Karpas-422 (cell line): ENCODE measurements at regions not wholly inside any gene's neighbourhood (a gene's known extent, or its start where the extent isn't known, plus 50 kb on each side); places are given as distances from the start of the nearest gene placed in this dataset.

Experiments used
- DNase-seq: peaks from one replicate; pipeline ENCODE4 v3.0.0-alpha.2; 2015
- H2AFZ ChIP-seq: fragments of 200-600 bp; sonication (generic); 2 replicates; pipeline ENCODE4 v1.6.1; 2014; ENCODE audit warnings: antibody characterized with exemption, low read length, mixed read lengths
- H3K27ac ChIP-seq: fragments of 200-600 bp; sonication (generic); 2 replicates; pipeline ENCODE4 v1.5.1; 2014; ENCODE audit warnings: mild to moderate bottlenecking, low read length, moderate library complexity
- H3K27me3 ChIP-seq: fragments of 200-600 bp; sonication (generic); 2 replicates; pipeline ENCODE4 v1.6.1; 2014; ENCODE audit warnings: low read length, mixed read lengths
- H3K36me3 ChIP-seq: fragments of 200-600 bp; sonication (generic); 2 replicates; pipeline ENCODE4 v1.6.1; 2014; ENCODE audit warnings: low read length, mixed read lengths; ENCODE audit not compliant: insufficient read depth
- H3K4me1 ChIP-seq: fragments of 200-600 bp; sonication (generic); 2 replicates; pipeline ENCODE4 v1.6.1; 2014; ENCODE audit warnings: mild to moderate bottlenecking, low read length, mixed read lengths
- H3K4me2 ChIP-seq: fragments of 200-600 bp; sonication (generic); 2 replicates; pipeline ENCODE4 v1.6.1; 2014; ENCODE audit warnings: low read length, low read depth, mild to moderate bottlenecking; ENCODE audit not compliant: poor library complexity, severe bottlenecking
- H3K4me3 ChIP-seq: fragments of 200-600 bp; sonication (generic); 2 replicates; pipeline ENCODE4 v1.5.1; 2014; ENCODE audit warnings: mild to moderate bottlenecking, antibody characterized with exemption, low read length, mixed read lengths
- H3K79me2 ChIP-seq: fragments of 200-600 bp; sonication (generic); 2 replicates; pipeline ENCODE4 v1.6.1; 2014; ENCODE audit warnings: mild to moderate bottlenecking, low read length, mixed read lengths
- H3K9ac ChIP-seq: fragments of 200-600 bp; sonication (generic); 2 replicates; pipeline ENCODE4 v1.6.0; 2014; ENCODE audit warnings: low read length
- H3K9me2 ChIP-seq: fragments of 200-600 bp; sonication (generic), shearing (Covaris generic); replicated peaks from 2 replicates; pipeline ENCODE4 v1.6.0; 2014; ENCODE audit warnings: mild to moderate bottlenecking, low read length, moderate library complexity; ENCODE audit not compliant: insufficient read depth
- H3K9me3 ChIP-seq: fragments of 300-700, 200-600 bp; sonication (generic); 2 replicates; pipeline ENCODE4 v1.6.1; 2014; ENCODE audit warnings: low read length, mixed read lengths
- H4K20me1 ChIP-seq: fragments of 200-600 bp; sonication (generic); 2 replicates; pipeline ENCODE4 v1.6.1; 2014; ENCODE audit warnings: mild to moderate bottlenecking, antibody characterized with exemption, low read length, low read depth; ENCODE audit not compliant: insufficient read depth

DNA sequence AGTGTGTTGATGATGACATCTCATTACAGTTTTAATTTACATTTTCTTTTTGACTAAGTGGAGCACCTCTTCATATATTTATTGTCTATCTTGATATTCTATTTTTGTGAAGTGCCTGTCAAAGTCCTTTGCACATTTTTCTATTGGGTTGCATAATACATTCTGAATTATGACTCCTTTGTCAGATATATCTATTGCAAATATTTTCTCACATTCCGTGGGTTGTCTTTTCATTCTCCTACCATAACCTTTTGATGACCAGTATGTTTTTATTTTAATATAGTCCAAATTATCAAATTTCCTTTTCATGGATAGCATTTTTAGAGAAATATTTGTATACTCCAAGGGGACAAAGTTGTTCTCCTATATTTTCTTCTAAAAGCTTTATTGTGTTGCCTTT is 126.4 kb downstream of the PJA1 start:
- DNase-seq, result no peak
- H2AFZ ChIP-seq, result no peak overlapping the region
- no peak overlapping the region for H3K4me3 ChIP-seq
- H3K9me2 ChIP-seq, result no peaks in the 10 kb centered on the region
- H3K9me3 ChIP-seq, result 0 out of 2 replicates have a peak, but pooled peaks cover under 1% of the 10 kb centered on the region
- no peaks in the 10 kb centered on the region for H3K4me1 ChIP-seq
- no peak overlapping the region for H3K9ac ChIP-seq
- H3K27ac ChIP-seq, result no peak overlapping the region
- no peaks in the 10 kb centered on the region for H3K27me3 ChIP-seq
- no peaks in the 10 kb centered on the region for H3K36me3 ChIP-seq
- H4K20me1 ChIP-seq, result no peaks in the 10 kb centered on the region
- H3K4me2 ChIP-seq, result no peak overlapping the region
- no peaks in the 10 kb centered on the region for H3K79me2 ChIP-seq

DNA sequence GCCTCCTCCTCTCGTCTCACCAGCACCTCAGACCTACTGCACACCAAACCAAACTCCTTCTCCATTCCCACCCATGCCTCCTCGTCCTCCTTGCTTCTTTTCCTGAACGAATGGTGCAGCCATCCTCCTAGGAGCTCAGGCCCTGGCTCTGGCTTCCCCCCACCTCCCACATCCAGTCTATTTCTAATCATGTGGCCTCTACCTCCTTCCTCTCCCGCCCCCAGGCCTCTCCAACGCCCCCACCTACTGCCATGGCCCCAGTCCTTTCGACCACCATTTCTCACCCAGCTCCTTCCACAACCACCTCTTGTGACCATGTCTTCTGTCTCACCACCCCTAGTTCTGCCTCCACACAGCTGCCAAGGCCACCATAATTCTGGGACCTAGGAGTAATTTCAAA is 127.1 kb downstream of the PJA1 start:
- Histone ChIP-seq H3K4me2 (no peak overlapping the region), H3K79me2 (no peaks in the 10 kb centered on the region), H4K20me1 (no peaks in the 10 kb centered on the region), H3K27me3 (no peaks in the 10 kb centered on the region), H3K4me1 (no peaks in the 10 kb centered on the region), H3K4me3 (no peak overlapping the region), H3K9me3 (no peaks in the 10 kb centered on the region), H2AFZ (no peak overlapping the region), H3K36me3 (no peaks in the 10 kb centered on the region), H3K27ac (no peak overlapping the region), H3K9ac (no peak overlapping the region), H3K9me2 (no peaks in the 10 kb centered on the region)
- DNase-seq, result no peak

DNA sequence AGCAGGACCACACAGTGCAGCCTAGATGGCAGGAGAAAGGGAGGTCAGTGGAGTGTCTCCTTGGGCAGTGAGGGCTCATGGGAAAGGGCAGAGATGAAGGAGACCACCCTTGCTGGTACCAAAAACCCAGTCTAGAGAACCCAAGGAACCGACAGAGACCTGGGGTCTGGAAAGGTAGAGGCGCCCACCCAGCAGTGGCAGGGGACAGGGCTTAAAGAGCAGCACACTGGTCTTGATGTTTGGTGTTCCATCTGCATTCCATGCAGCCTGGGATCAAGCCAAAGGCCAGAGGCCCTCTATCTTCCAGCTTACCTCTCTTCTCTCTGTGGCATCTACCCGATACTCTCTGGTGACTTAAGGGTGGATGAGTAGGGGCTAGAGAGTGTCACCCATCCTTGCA is 127.5 kb downstream of the PJA1 start:
- Histone ChIP-seq H3K4me1 (no peaks in the 10 kb centered on the region), H3K9me3 (no peaks in the 10 kb centered on the region), H2AFZ (no peak overlapping the region), H3K36me3 (no peaks in the 10 kb centered on the region), H3K27ac (no peak overlapping the region), H3K79me2 (no peaks in the 10 kb centered on the region), H3K4me2 (no peak overlapping the region), H3K9ac (no peak overlapping the region), H3K9me2 (no peaks in the 10 kb centered on the region), H3K27me3 (no peaks in the 10 kb centered on the region), H4K20me1 (no peaks in the 10 kb centered on the region), H3K4me3 (no peak overlapping the region)
- no peak for DNase-seq

DNA sequence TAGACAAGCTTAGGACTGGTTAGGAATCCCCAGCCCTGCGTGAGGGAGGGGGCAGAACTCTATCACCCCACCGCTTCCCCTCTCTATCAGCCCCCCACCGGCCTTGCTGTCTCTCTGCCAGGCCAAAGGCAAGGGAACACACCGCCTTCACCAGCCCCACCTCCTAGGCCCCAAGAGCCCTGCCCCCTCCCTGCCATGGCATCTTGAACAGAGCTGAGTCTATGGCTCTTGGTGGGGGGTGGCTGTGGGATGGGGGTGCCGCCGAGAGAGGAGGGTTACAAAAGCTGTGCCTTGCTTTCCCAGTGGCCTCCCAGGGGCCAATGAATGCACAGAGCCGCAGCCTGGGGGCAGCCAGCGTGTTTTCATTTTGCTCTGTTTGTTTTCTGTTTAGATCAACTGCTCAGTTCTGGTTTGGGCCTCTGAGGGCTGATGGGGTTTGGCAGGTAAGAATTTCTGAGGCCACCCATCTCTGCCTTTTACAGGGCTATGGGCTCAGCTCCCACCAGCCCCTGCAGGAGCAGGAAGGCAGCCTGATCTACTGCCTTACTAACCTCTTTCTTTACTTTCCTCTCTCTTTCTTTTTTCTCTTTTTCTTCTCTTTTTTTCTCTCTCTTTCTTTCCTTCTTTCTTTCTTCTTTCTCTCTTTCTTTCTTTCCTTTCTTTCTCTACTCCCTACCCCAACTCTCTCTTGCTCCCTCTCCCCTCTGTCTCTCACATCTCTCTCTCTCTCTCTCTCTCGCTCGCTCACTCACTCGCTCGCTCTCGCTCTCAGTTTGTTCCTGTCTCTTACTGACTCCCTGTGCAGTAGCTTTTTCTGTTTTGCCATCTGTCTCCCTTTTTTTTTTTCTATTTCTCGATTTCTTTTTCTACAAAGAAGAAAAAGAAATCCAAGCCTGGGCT is 128.3 kb downstream of the PJA1 start:
- no peaks in the 10 kb centered on the region for H3K9me2 ChIP-seq
- H3K4me3 ChIP-seq, result no peak overlapping the region
- H3K4me2 ChIP-seq, result no peak overlapping the region
- no peaks in the 10 kb centered on the region for H3K4me1 ChIP-seq
- no peaks in the 10 kb centered on the region for H3K27me3 ChIP-seq
- H3K9me3 ChIP-seq, result no peaks in the 10 kb centered on the region
- no peak overlapping the region for H2AFZ ChIP-seq
- no peak overlapping the region for H3K9ac ChIP-seq
- H3K27ac ChIP-seq, result no peak overlapping the region
- H3K36me3 ChIP-seq, result no peaks in the 10 kb centered on the region
- H3K79me2 ChIP-seq, result no peaks in the 10 kb centered on the region
- DNase-seq, result no peak
- H4K20me1 ChIP-seq, result no peaks in the 10 kb centered on the region

DNA sequence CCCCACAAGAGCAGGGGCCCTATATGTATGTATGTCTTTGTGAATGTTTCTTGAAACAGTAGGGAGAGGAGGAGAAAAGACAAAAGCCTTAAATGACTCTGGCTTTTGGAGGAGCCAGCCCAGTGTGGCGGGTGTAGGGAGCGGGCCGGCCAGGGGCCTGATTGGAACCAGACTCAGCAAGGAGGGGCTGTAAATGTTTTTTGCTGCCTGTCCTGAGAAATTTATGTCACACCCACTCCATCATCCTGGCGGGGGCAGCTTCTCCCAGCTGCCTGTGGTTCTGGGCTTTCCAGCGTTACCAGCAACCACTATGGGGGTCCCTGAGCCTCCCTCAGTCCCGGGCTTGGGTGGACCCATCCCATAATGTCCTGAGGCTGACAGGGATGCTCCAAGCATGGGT is 130.8 kb downstream of the PJA1 start:
- no peaks in the 10 kb centered on the region for H4K20me1 ChIP-seq
- H3K27ac ChIP-seq, result no peak overlapping the region
- H3K9ac ChIP-seq, result no peak overlapping the region

DNA sequence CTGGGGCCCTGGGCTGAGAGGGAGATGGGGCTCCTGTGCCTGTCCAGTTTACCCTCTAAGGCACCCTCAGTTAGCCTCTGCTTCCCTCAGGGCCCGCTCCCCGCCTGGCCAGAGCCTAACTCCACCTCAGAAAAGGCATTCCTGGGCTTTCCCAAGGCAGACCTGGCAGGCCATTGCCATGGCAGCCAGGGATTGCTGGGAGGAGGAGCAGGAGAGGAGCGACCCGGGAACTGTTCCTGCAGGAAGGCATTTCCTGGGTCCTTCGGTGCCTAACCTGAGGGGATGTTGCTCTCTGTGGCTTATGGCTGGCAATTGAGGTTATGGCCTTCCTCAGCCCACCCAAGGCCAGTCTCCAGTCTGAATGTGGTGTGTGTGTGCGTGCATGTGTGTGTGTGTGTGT is 131.3 kb downstream of the PJA1 start:
- H3K9me3 ChIP-seq, result no peaks in the 10 kb centered on the region
- DNase-seq, result no peak
- no peak overlapping the region for H3K27ac ChIP-seq
- no peaks in the 10 kb centered on the region for H4K20me1 ChIP-seq
- no peaks in the 10 kb centered on the region for H3K79me2 ChIP-seq
- H2AFZ ChIP-seq, result no peak overlapping the region
- no peak overlapping the region for H3K4me2 ChIP-seq
- H3K27me3 ChIP-seq, result no peaks in the 10 kb centered on the region
- H3K9ac ChIP-seq, result no peak overlapping the region
- H3K4me3 ChIP-seq, result no peak overlapping the region
- no peaks in the 10 kb centered on the region for H3K4me1 ChIP-seq
- H3K9me2 ChIP-seq, result no peaks in the 10 kb centered on the region
- no peaks in the 10 kb centered on the region for H3K36me3 ChIP-seq

More for the DNA sequence above, 130.8 kb downstream of the PJA1 start:
- H3K9me2 ChIP-seq, result no peaks in the 10 kb centered on the region
- H3K36me3 ChIP-seq, result no peaks in the 10 kb centered on the region
- H3K9me3 ChIP-seq, result no peaks in the 10 kb centered on the region
- H3K4me3 ChIP-seq, result no peak overlapping the region
- no peak overlapping the region for H3K4me2 ChIP-seq
- H3K79me2 ChIP-seq, result no peaks in the 10 kb centered on the region
- H3K27me3 ChIP-seq, result no peaks in the 10 kb centered on the region
- DNase-seq, result no peak
- no peak overlapping the region for H2AFZ ChIP-seq
- H3K4me1 ChIP-seq, result no peaks in the 10 kb centered on the region

DNA sequence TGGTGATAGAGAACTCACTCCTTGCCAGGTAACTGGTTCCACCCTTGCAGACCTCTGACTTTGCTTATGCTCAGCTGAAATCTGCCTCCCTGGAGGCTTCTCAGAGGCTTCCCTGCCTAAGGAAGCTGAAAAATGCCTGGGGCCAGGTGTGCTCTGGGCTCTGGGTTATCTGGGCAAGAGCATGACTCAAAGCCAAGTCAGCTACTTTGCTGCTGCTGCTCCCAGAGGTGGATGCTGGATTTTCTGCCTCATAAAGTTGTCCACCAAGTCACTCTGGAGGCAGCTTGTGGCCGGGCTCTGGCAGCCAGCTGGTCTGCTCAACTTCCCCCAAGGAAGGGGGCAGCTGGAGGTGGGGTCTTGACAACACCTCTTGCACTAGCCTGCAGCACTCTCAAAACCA is 132.7 kb downstream of the PJA1 start:
- Histone ChIP-seq H3K9me3 (no peaks in the 10 kb centered on the region), H3K4me1 (no peaks in the 10 kb centered on the region), H3K4me3 (no peak overlapping the region), H3K36me3 (no peaks in the 10 kb centered on the region), H3K27ac (no peak overlapping the region), H3K9me2 (no peaks in the 10 kb centered on the region), H3K4me2 (no peak overlapping the region), H2AFZ (no peak overlapping the region), H3K27me3 (no peaks in the 10 kb centered on the region), H3K9ac (no peak overlapping the region), H3K79me2 (no peaks in the 10 kb centered on the region), H4K20me1 (no peaks in the 10 kb centered on the region)
- DNase-seq, result no peak

DNA sequence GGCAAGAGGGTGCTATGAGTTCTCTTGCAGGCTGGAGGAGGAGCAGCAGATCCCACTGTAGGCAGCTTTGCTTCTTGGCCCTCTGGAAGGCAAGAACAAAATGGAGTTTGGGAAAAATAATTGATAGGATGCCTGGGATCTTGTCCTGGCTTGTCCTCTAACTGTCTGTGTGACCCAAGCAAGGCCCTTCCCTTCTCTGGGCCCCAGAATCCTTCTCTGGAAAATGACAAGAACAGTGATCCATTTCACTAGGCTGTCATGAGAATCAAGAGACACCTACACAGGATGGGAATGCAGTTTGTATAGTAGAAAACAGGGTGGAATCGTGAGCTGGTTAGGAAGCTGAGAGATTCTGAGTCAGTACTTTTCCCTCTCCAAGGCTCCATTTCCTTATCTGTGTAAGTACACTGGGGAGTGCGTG is 133.3 kb downstream of the PJA1 start:
- no peak overlapping the region for H3K27ac ChIP-seq
- no peak overlapping the region for H2AFZ ChIP-seq

More for the DNA sequence above, 133.3 kb downstream of the PJA1 start:
- no peaks in the 10 kb centered on the region for H3K9me2 ChIP-seq
- H3K4me2 ChIP-seq, result no peak overlapping the region
- H3K27me3 ChIP-seq, result no peaks in the 10 kb centered on the region
- no peaks in the 10 kb centered on the region for H3K4me1 ChIP-seq
- no peaks in the 10 kb centered on the region for H3K36me3 ChIP-seq
- no peak for DNase-seq
- no peaks in the 10 kb centered on the region for H4K20me1 ChIP-seq
- no peaks in the 10 kb centered on the region for H3K79me2 ChIP-seq
- H3K9ac ChIP-seq, result no peak overlapping the region
- no peaks in the 10 kb centered on the region for H3K9me3 ChIP-seq
- no peak overlapping the region for H3K4me3 ChIP-seq
